DMS 273 (cell line): ENCODE measurements at regions not wholly inside any gene's neighbourhood (a gene's known extent, or its start where the extent isn't known, plus 50 kb on each side); places are given as distances from the start of the nearest gene placed in this dataset.
"Not testable (repeated sequence)": the region's sequence is repeated elsewhere in the genome, so short reads cannot be mapped to it uniquely, and the experiment has no call there.

Experiments used
- DNase-seq: peaks from one replicate; lab custom pipeline; 2025; ENCODE audit not compliant: unreplicated experiment; lab: John Stamatoyannopoulos, UW

- not testable (repeated sequence) for DNase-seq
Observed at GRCh38 chr4:121616449-121616848, 80.3 kb downstream of the ANXA5 start.

DNA sequence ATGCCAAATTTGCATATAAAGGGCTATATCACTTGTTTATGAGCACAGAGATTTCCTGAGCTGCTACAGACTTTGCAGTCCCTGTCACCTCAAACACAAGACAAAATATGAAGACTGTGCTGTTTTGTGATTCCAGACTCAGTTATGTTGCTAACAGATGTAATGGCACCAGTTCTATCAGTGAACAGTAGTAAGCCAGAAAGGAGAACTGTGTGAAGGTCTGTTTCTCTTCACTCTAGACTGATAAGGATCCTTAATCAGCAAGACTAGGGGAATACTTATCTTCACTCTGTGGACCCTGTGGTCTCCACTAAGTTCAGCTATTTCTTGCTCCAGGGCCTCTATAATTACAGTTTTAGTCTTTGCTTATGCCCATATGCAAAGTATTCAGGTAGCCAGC is 82.7 kb downstream of the ANXA5 start:
- DNase-seq, result no peak

DNA sequence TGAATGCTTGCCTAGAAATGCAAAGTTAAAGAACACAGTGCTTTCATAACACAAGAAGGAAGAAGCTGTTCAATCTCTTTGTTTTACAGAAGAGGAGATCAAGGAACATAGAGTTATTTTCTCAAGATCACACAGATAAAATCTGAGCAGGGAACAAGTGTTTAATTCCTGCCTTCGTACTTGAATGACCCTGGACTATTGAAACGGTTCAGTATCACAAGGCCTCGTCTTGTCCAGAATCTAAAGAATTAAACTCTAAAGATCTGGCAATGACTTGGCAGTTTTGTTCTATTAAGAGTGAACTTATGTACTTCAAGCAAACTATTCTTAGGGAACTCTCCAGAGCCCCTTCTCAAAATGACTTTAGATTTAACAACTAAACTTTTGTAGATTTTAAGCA is 97.7 kb downstream of the ANXA5 start:
- no peak for DNase-seq

DNA sequence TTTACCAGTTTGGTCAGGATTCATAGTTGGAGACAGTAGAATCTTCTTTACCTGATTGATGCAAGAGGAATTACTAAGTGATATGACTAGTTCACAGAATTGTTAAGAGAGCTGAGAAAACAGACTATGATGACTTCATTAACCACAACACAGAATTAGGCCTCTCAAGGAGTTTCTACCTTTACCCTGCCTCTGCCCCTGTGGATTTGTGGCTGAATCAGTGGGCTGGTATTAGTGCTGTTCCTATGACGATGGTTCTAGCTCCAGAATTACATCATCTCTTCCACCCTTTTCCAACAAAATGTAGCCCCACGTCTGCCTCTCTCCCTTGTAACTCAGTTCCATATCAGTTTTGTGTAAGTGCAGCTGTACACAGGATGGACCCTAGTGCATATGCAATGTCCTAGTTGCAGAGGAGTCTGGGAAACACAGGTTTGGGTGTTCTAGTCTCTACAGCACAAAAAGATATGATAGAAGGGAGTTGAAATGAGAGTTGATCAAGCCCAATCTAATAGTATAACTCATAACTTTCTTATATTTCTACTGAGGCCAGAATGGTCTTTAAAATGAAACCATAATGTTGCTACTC is 99.3 kb downstream of the ANXA5 start:
- DNase-seq, result no peak

- no peak for DNase-seq
Observed at GRCh38 chr4:121594796-121595526, 101.8 kb downstream of the ANXA5 start.

DNA sequence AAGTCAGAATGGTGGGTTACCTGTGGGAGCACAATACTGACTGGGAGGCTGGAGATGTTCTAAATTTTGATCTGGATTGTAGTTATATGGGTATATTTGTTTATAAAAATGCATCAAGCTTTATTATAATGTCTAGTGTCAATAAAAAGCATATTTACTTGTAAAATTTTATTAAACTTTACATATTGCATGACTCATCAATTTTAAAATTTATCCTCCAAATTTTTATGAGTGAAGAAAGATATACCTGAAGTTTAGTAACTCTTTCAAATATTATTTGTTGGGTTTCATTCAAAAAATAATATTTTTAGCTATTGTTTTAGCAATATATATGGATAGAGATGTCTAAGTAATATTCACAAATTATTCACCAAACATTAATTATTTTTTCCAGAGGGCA is 103.0 kb downstream of the ANXA5 start:
- DNase-seq, result no peak

- DNase-seq, result not testable (repeated sequence)
Observed at GRCh38 chr4:121592257-121592656, 104.5 kb downstream of the ANXA5 start.

DNA sequence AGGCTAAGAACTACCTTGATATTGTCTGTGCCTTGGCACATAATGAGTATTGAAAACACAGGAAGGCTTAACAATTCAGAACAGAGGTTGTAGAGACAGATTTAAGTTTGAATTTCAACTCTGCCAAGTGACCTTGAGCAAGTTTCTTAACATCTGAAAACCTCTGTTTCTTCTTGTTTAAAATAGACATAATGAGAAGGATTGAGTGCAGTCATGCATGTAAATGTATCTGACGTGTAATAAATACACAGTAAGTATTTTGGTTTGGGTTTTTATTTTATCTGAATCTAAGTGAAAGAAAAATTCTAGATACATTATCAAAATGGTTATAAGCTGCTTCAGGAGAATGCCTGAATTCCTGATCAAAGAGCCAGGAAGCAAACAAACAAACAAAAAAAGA is 111.9 kb downstream of the ANXA5 start:
- no peak for DNase-seq

DNA sequence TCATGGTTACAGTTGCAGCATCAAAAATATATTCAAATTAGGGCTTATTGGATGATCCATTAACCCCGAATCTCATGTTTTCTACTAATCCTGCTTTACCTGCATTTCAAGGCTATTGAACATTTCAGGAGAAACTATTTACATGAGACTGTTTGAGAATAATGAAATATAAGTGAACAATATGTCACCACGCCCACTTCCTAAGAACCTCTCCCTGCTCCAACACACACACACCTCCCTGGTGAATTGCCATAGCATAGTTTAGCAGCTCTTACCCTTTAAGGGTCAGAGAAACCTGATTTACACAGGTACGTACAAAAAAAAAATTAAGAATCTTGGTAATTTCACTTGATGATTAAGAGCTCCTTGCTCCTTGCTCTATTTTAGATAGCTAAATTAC is 113.4 kb downstream of the ANXA5 start:
- no peak for DNase-seq

DNA sequence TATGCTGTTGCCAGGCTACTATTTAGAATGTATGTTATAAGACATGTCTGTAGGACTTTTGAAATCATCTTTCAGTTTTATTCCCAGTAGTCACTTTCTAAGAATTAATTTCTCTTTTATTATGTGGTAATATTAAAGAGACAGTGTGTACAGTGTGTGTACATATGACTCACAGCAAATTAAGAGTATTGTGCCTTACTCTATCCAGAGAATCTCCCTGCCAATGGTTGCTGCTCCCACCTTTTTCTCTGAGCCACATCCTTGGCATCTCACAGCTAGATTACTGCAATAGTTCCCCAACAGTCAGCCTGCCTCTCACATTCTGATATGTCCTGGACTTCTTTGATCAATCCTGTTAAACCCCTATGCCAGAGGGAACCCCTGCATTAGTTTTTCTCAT is 114.5 kb downstream of the ANXA5 start:
- DNase-seq, result no peak

GRCh38 chr4:121575392-121575791 is 121.4 kb downstream of the ANXA5 start:
- DNase-seq, result not testable (repeated sequence)

- no peak for DNase-seq
Observed at GRCh38 chr4:121574618-121575017, 122.2 kb downstream of the ANXA5 start.

GRCh38 chr4:121567748-121568147 is 129.0 kb downstream of the ANXA5 start:
- DNase-seq, result no peak

DNA sequence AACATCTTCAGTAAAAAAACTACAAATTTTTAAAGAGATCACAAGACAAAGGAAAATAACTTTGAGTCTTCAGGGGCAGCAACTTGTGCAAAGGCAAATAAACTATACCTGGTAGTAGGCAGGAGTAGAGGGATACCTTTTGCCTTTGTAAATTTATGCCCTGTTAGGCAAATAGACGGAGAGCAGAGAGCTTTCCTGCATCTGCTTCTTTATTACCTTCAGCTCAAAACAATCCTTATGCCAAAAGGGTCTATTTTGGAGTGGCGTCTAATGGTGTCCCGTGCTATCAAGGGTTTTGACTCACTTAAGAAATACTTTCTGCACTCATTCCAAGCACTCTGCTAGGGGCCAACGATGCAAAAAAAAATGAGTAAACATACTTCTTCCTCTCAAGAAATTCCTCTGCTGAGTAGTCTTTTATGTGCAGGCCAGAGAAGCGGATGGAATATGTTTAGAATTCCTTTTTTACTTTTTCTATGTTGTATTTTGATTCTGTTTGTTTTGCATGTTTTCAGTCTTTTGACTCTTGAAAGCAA is 131.9 kb downstream of the ANXA5 start:
- no peak for DNase-seq

DNA sequence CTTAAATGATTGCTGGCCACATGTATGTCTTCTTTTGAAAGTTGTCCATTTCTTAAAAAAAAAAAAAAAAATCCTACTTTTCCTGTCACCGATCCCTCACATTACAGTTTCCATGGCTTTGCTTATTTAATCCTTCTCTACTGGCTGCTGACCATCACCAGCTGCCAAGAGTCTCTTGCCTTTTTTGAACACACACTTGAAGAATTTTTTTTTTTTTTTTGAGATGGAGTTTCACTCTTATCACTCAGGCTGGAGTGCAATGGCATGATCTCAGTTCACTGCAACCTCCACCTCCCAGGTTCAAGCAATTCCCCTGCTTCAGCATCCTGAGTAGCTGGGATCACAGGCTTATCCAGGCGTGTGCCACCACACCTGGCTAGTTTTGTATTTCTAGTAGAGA is 134.0 kb downstream of the ANXA5 start:
- no peak for DNase-seq

DNA sequence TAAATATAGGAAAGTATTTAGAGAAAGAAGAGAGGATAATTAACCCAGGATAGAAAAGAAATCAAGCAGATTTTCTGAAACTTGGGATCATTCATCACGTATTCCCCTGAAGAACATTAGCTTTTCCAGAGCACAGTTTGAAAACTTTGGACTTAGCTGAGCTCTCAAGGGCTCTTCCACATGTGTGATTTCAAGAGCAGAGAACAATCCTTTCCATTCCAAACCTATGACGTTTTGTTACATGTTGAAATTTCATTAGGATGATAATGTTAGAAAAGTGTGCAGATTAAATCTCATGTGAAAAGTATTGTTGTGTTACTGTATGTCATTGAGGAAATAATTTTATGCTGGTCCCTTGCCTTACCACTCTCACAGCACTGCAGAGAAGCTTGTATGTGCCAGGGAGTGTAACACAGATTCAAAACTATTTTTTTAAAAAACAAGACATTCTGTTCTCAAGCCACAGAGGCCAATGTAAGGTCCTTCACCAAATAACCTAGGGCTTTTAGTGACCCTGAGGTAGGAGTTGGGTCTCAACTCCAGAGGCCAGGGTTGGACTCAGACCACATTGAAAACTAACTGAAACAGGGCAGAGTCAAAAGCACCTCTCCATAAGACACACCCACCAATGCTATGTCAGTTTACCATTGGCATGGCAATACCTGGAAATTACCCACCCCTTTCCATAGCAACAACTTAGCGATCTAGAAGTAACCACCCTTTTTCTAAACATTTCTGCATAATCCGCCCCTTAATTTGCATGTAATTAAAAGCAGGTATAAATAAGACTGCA is 141.3 kb downstream of the ANXA5 start:
- DNase-seq, result no peak

GRCh38 chr4:121554382-121554781 is 142.4 kb downstream of the ANXA5 start:
- DNase-seq, result no peak

DNA sequence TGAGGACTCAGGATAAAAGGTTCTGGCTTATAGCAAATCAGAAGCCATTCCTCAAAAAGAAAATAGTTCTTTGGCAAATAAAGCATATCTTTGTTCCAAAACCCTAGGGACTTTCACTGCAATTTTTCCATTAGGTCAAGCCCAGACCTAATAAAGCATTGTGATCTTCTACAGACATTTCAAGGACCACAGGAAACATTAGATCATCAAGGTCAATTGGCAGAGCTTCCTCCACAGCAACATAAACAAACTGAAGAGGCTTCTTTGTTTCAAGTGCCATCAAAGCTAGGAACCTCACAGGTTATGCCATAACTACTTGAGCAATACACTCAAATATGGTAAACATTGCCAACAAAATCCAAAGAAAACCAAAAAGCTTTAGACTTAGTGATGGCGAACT is 144.9 kb downstream of the ANXA5 start:
- no peak for DNase-seq

GRCh38 chr4:121551271-121551670 is 145.5 kb downstream of the ANXA5 start:
- no peak for DNase-seq

DNA sequence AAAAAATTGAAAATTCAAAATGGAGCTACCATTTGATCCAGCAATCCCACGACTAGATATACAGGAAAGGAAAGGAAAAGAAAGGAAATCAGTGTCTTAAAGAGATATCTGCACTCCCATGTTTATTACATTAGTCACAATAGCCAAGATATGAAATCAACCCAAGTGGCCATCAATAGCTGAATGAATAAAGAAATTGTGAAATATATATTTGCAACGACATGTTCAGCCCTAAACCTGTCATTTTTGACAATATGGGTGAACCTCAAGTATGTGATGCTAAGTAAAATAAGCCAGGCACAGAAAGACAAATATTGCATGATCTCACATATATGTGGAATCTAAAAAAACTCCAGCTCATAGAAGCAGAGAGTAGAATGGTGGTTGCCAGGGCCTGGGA is 155.1 kb downstream of the ANXA5 start:
- DNase-seq, result no peak

DNA sequence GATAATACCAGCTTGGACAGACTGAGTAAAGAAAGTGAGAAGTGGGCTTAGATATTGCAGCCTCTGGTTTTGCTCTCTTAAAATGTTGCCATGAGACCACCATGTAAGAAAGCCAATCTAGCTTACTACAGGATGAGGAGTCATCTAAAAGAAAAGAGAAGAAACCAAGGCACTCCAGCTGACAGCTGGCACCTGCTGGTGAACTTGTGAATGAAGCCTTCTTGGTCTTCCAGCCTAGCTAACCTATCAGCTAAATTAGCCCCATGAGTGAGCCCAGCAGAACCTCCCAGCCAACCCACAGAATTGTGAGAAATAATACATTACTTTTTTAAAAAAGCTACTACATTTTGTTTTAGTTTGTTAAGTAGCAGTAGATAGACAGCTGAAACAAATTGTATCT is 154.5 kb upstream of the QRFPR start:
- DNase-seq, result no peak

DNA sequence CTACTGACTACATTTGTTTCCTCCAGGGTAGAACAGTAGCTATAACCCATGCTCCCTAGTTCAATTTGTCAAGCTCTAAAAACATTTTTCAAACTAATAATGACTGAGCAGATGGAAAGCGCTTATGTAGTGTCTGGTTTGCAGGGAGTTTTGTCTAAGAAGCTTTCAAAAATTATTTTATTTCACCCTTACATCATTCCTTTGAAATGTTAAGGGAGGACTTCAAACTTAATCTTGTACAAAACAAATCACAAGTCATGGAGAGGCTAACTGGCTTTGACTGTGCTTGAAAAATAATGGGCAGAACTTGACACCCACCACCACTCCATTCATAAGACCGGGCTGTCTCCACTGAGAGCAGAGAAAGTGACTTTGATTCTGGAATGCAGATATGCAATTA is 153.4 kb upstream of the QRFPR start:
- no peak for DNase-seq
